ENCODE measurements at regions not wholly inside any gene's neighbourhood (a gene's known extent, or its start where the extent isn't known, plus 50 kb on each side); places are given as distances from the start of the nearest gene placed in this dataset.

- FAIRE-seq (no peak), ATAC-seq (no peak), DNase-seq (ENCODE audit: extremely low read depth in 1 of 4, low spot score in 3 of 4) (no peak)
- H3K9ac ChIP-seq (ENCODE audit: insufficient read depth in 1 of 2, low read depth in 2 of 2, low read length in 2 of 2) = no peak overlapping the region
- H3K4me3 ChIP-seq = no peak overlapping the region
- in situ Hi-C loops (cut with MboI) (no loop called here), intact Hi-C loops (cut with micrococcal nuclease) (no loop called here)
- CTCF ChIA-PET (ENCODE audit: low intra/inter-chr PET ratio) = no interaction called here
- H3K4me2 ChIP-seq (ENCODE audit: insufficient read depth, low read length) = no peak overlapping the region
- WGBS (ENCODE audit: insufficient coverage, low coverage, missing lambda C conversion rate) = 0% methylated on average over 6 of the region's 6 CpGs
- H3K27ac ChIP-seq (ENCODE audit: extremely low read depth, low read depth, low read length) = no peak overlapping the region
- TF ChIP-seq BRCA1 (IDR thresholded peaks at IDR 0.05) = 0 out of 2 replicates have a peak, but pooled peaks have one; percentile 11
- no peak for TF ChIP-seq BRCA1 (CRISPR knock-in tag; IDR thresholded peaks at IDR 0.05)
- no peak for TF ChIP-seq ZNF561 (CRISPR knock-in tag; conservative IDR thresholded peaks at IDR 0.05)
- TF ChIP-seq ZEB2 (IDR thresholded peaks at IDR 0.05) = no peak
- BruUV-seq (replicated peaks) = no TSS peak
- no peaks in the 10 kb centered on the region for H3K9me3 ChIP-seq (replicated peaks; ENCODE audit: control insufficient read depth, insufficient read depth, low read depth, low read length)
- no peaks in the 10 kb centered on the region for H3K36me3 ChIP-seq (ENCODE audit: control insufficient read depth, insufficient read depth, low read length)
- no peaks in the 10 kb centered on the region for H3K9me1 ChIP-seq (ENCODE audit: control insufficient read depth, insufficient read depth, low read length)
- POLR2A ChIA-PET = no interaction called here
- H2AFZ ChIP-seq (ENCODE audit: low read depth, low read length) = no peak overlapping the region
- H4K20me1 ChIP-seq (replicated peaks; ENCODE audit: control insufficient read depth, insufficient read depth, low read length) = no peaks in the 10 kb centered on the region
- H3K79me2 ChIP-seq (ENCODE audit: control insufficient read depth, insufficient read depth, low read length) = no peaks in the 10 kb centered on the region
- no peaks in the 10 kb centered on the region for H3K4me1 ChIP-seq (replicated peaks in 1 of 2; ENCODE audit: control insufficient read depth in 2 of 2, insufficient read depth in 2 of 2, low read length in 2 of 2)
- no peaks in the 10 kb centered on the region for H3K27me3 ChIP-seq (ENCODE audit: control insufficient read depth in 2 of 2, insufficient read depth in 2 of 2, low read length in 2 of 2)
Measured at GRCh38 chr9:79896390-79896980, 324.7 kb downstream of the TLE4 start.

- no peak overlapping the region for H2AFZ ChIP-seq (ENCODE audit: low read depth, low read length)
- H3K79me2 ChIP-seq (ENCODE audit: control insufficient read depth, insufficient read depth, low read length) = no peaks in the 10 kb centered on the region
- CTCF ChIA-PET (ENCODE audit: low intra/inter-chr PET ratio) = no interaction called here
- no peaks in the 10 kb centered on the region for H3K36me3 ChIP-seq (ENCODE audit: control insufficient read depth, insufficient read depth, low read length)
- no peak overlapping the region for H3K4me2 ChIP-seq (ENCODE audit: insufficient read depth, low read length)
- intact Hi-C loops (cut with micrococcal nuclease) = no loop called here
- H4K20me1 ChIP-seq (replicated peaks; ENCODE audit: control insufficient read depth, insufficient read depth, low read length) = no peaks in the 10 kb centered on the region
- FAIRE-seq (no peak), DNase-seq (ENCODE audit: extremely low read depth in 1 of 4, low spot score in 3 of 4) (no peak), ATAC-seq (no peak)
- no peak overlapping the region for H3K27ac ChIP-seq (ENCODE audit: extremely low read depth, low read depth, low read length)
- no peaks in the 10 kb centered on the region for H3K4me1 ChIP-seq (replicated peaks in 1 of 2; ENCODE audit: control insufficient read depth in 2 of 2, insufficient read depth in 2 of 2, low read length in 2 of 2)
- H3K4me3 ChIP-seq = no peak overlapping the region
- POLR2A ChIA-PET = no interaction called here
- no TSS peak for BruUV-seq (replicated peaks)
- H3K9me1 ChIP-seq (ENCODE audit: control insufficient read depth, insufficient read depth, low read length) = no peaks in the 10 kb centered on the region
- WGBS (ENCODE audit: insufficient coverage, low coverage, missing lambda C conversion rate) = 2% methylated on average over 6 of the region's 6 CpGs
- H3K27me3 ChIP-seq (ENCODE audit: control insufficient read depth in 2 of 2, insufficient read depth in 2 of 2, low read length in 2 of 2) = no peaks in the 10 kb centered on the region
- no peaks in the 10 kb centered on the region for H3K9me3 ChIP-seq (replicated peaks; ENCODE audit: control insufficient read depth, insufficient read depth, low read depth, low read length)
- no peak overlapping the region for H3K9ac ChIP-seq (ENCODE audit: insufficient read depth in 1 of 2, low read depth in 2 of 2, low read length in 2 of 2)
- in situ Hi-C loops (cut with MboI) = no loop called here
- TF ChIP-seq RBM15 (IDR thresholded peaks at IDR 0.05; ENCODE audit: insufficient read depth, low read length) (no peak), SMARCA4 (IDR thresholded peaks at IDR 0.05) (no peak), NR2C2 (CRISPR knock-in tag; IDR thresholded peaks at IDR 0.05) (no peak), NR2C2 (tag; IDR thresholded peaks at IDR 0.05) (no peak), TAL1 (IDR thresholded peaks at IDR 0.05) (no peak), HNRNPK (IDR thresholded peaks at IDR 0.05; ENCODE audit: low read depth, low read length, poor library complexity, severe bottlenecking) (no peak), SREBF1 (IDR thresholded peaks at IDR 0.05; ENCODE audit: borderline replicate concordance, low read depth, low read length) (no peak), HOXB6 (CRISPR knock-in tag; IDR thresholded peaks at IDR 0.05; ENCODE audit: borderline replicate concordance) (no peak)
Measured at GRCh38 chr9:79895232-79895631, 323.5 kb downstream of the TLE4 start.
